ENCODE measurements at regions not wholly inside any gene's neighbourhood (a gene's known extent, or its start where the extent isn't known, plus 50 kb on each side); places are given as distances from the start of the nearest gene placed in this dataset.

DNA sequence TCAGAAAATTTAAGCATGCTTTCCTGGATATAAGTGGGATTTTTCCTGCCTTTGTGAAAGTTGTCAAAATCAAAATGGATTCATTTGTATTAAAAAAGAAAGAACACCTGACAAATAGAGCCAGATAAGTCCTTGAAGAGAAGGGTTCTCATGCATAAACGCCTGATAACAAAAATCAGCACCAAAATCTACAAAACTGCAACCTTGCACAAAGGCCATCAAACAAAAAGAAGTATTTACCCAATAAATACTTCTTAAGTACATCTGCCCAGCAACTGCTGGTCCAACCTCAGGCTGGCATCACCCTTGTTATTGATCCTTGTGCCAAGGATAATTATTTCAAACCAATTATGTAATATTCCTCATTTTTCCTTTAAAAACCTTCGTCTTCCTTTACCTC lies 315.9 kb downstream of the GPD2 start:
- no peaks in the 10 kb centered on the region for H3K9me3 Mint-ChIP-seq (ENCODE audit: low read depth)
- DNase-seq (ENCODE audit: low spot score) = no peak
- H3K27ac Mint-ChIP-seq (ENCODE audit: unreplicated experiment) = no peak overlapping the region
- peaks cover 18% of the 10 kb centered on the region for H3K27me3 Mint-ChIP-seq (ENCODE audit: low read depth)
- no peaks in the 10 kb centered on the region for H3K4me1 Mint-ChIP-seq (ENCODE audit: low read depth)
- TF ChIP-seq, protein P1, sequence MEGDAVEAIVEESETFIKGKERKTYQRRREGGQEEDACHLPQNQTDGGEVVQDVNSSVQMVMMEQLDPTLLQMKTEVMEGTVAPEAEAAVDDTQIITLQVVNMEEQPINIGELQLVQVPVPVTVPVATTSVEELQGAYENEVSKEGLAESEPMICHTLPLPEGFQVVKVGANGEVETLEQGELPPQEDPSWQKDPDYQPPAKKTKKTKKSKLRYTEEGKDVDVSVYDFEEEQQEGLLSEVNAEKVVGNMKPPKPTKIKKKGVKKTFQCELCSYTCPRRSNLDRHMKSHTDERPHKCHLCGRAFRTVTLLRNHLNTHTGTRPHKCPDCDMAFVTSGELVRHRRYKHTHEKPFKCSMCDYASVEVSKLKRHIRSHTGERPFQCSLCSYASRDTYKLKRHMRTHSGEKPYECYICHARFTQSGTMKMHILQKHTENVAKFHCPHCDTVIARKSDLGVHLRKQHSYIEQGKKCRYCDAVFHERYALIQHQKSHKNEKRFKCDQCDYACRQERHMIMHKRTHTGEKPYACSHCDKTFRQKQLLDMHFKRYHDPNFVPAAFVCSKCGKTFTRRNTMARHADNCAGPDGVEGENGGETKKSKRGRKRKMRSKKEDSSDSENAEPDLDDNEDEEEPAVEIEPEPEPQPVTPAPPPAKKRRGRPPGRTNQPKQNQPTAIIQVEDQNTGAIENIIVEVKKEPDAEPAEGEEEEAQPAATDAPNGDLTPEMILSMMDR (IDR thresholded peaks at IDR 0.05) = no peak
- H3K36me3 Mint-ChIP-seq (ENCODE audit: low read depth) = no peaks in the 10 kb centered on the region
- no peak overlapping the region for H3K4me3 Mint-ChIP-seq (ENCODE audit: unreplicated experiment)

DNA sequence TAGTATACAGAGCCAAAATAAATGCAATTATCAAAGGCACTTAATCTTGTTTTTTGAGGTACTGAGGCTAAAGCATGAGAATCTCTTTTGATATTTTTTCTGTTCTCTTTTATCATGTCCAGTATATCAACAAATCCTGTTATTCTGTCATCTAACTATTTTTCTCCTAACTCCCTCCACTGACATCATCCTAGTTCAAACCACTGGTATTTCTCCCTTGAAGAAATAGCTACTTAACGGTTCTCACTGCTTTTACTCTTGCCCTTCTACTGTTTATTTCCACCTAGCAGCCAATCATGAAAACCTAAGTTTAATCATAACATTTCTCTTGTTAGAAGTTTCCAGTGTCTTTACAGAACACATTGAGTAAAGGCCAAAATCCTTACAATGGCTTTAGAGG lies 317.6 kb downstream of the GPD2 start:
- no peak for DNase-seq (ENCODE audit: low spot score)
- Mint-ChIP-seq H3K4me1 (ENCODE audit: low read depth) (no peaks in the 10 kb centered on the region), H3K4me3 (ENCODE audit: unreplicated experiment) (no peak overlapping the region), H3K27me3 (ENCODE audit: low read depth) (peaks cover 9% of the 10 kb centered on the region), H3K9me3 (ENCODE audit: low read depth) (no peaks in the 10 kb centered on the region), H3K36me3 (ENCODE audit: low read depth) (no peaks in the 10 kb centered on the region), H3K27ac (ENCODE audit: unreplicated experiment) (no peak overlapping the region)
- TF ChIP-seq, protein P1 (IDR thresholded peaks at IDR 0.05) = no peak

DNA sequence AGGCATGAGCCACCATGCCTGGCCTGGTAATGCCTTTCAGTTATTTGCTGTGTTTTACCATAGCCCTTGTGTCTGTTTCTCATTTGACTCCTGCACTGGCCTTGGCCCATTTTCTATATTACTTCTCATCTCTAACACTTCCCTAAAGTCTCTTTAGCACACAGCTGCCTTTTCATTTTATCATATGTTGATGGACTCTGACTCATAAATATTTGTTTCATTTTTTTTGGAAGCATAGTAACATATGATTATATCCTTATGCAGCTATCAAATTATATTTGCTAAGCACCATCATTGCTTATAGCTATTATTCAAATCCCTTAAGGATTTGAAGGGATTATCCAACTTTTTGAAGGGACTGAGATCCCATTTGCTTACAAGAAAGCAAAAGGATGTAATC lies 320.3 kb downstream of the GPD2 start:
- Mint-ChIP-seq H3K9me3 (ENCODE audit: low read depth) (peaks cover 4% of the 10 kb centered on the region), H3K4me3 (ENCODE audit: unreplicated experiment) (no peak overlapping the region), H3K27me3 (ENCODE audit: low read depth) (peaks cover 6% of the 10 kb centered on the region), H3K36me3 (ENCODE audit: low read depth) (no peaks in the 10 kb centered on the region), H3K4me1 (ENCODE audit: low read depth) (no peaks in the 10 kb centered on the region), H3K27ac (ENCODE audit: unreplicated experiment) (no peak overlapping the region)
- TF ChIP-seq, protein P1 (IDR thresholded peaks at IDR 0.05) = no peak
- DNase-seq (ENCODE audit: low spot score) = no peak

DNA sequence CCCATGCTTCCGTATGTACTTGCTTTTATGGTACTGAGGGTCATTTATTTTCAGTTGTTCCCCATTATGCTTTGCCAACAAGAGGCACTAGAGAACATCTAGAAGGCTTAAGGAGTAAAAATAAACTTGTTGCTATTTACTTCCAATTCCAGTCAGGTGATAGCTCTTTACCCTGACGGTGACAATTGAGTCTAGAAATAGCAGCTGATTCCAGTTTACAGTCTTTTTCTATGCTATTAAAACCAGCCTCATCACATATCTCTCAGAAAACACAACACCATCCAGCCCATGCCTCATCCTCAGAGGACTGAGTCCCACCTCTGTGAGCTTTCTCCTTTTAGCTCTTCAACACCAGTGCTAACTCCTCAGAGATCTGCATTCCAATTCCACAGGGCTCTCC lies 327.0 kb downstream of the GPD2 start:
- H3K36me3 Mint-ChIP-seq (ENCODE audit: low read depth) = no peaks in the 10 kb centered on the region
- no peaks in the 10 kb centered on the region for H3K4me1 Mint-ChIP-seq (ENCODE audit: low read depth)
- H3K27ac Mint-ChIP-seq (ENCODE audit: unreplicated experiment) = no peak overlapping the region

DNA sequence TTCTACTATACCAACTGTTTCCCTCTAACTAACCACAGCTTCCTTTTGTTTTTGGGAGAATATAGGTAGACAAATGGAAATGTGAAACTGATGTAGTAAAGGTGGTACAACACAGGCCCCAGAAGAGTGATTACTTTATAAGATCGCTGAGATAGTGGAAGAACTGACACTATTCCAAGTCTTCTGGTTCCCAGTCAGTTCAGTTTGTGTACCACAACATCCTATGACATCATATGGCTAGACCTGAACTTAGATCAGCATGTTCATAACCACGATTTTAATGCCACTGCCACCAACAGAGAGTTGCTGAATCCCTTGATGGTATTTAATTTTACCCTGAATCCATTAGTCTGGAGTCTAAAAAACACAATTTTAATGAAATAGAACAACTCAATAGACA lies 328.9 kb downstream of the GPD2 start:
- Mint-ChIP-seq H3K27ac (ENCODE audit: unreplicated experiment) (no peak overlapping the region), H3K4me1 (ENCODE audit: low read depth) (no peaks in the 10 kb centered on the region), H3K4me3 (ENCODE audit: unreplicated experiment) (no peak overlapping the region), H3K36me3 (ENCODE audit: low read depth) (peaks cover 2% of the 10 kb centered on the region), H3K27me3 (ENCODE audit: low read depth) (no peaks in the 10 kb centered on the region), H3K9me3 (ENCODE audit: low read depth) (peaks cover 15% of the 10 kb centered on the region)
- no peak for DNase-seq (ENCODE audit: low spot score)
- TF ChIP-seq, protein P1 (IDR thresholded peaks at IDR 0.05) = no peak

More for the DNA sequence above, 327.0 kb downstream of the GPD2 start:
- DNase-seq (ENCODE audit: low spot score) = no peak
- Mint-ChIP-seq H3K9me3 (ENCODE audit: low read depth) (peaks cover 9% of the 10 kb centered on the region), H3K4me3 (ENCODE audit: unreplicated experiment) (no peak overlapping the region), H3K27me3 (ENCODE audit: low read depth) (no peaks in the 10 kb centered on the region)
- TF ChIP-seq, protein P1 (IDR thresholded peaks at IDR 0.05) = no peak
